ENCODE measurements at regions not wholly inside any gene's neighbourhood (a gene's known extent, or its start where the extent isn't known, plus 50 kb on each side); places are given as distances from the start of the nearest gene placed in this dataset.

DNA sequence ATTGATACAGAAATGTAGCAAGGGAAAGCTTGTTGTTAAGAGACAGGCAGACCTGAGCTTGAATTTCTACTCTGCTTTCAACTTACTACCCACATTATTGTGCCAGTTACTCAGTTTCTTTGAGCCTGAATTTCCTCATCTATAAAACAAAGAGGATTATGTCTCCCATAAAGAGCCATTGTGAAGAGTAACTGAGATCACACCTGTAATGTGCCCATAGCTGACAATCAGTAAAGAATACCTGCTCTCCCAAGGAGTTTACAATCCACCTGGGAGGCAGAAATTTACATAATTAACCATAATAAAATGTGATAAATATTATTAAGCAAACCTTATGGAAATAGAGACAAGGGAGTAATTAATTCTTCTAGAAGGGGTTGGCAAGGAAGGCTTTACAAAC lies 204.9 kb downstream of the EPM2A start:
- no peaks in the 10 kb centered on the region for H3K9me3 Mint-ChIP-seq
- H3K4me3 Mint-ChIP-seq: no peak overlapping the region
- ATAC-seq: no peak
- no peaks in the 10 kb centered on the region for H3K27me3 Mint-ChIP-seq
- no peak overlapping the region for H3K27ac Mint-ChIP-seq
- H3K36me3 Mint-ChIP-seq: no peaks in the 10 kb centered on the region
- no peaks in the 10 kb centered on the region for H3K4me1 Mint-ChIP-seq

DNA sequence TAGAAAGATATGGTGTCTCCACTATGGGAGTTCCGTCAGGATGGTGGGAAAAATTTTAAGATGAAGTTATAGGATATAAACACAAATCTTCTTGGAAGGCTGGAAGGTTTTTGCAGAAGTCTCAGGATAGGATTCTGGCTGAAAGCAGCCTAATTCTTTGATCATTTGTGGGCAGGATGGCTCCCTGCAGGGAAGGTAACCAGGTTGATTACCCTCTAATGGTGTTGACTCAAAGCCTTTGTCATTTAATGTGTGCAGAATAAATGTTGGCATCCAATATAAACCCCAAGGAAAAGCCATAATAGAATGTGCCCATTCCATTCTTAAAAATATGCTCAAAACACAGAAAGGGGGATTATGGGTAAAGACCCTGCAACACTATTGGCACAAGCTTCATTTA lies 204.3 kb downstream of the EPM2A start:
- no peaks in the 10 kb centered on the region for H3K9me3 Mint-ChIP-seq
- no peak for ATAC-seq

DNA sequence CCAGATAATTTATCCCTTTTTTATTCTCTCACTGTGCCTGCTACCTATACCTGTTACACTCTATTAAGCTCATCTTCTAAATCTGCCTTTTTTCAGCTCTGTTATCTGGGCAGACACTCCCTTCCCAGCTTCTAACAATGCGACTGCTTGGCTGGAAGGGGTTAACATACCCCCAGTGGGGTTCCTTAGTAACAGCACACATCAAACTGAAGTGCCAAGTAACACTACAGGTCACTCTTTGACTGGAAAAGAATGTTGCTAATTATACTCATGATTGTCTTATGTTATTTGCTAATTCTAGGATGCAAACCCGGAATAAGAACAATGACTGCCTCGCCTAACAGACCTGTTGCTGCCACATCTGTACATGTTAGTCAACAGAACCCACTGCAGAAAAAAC lies 203.5 kb downstream of the EPM2A start:
- Mint-ChIP-seq H3K4me3 (no peak overlapping the region), H3K27me3 (no peaks in the 10 kb centered on the region), H3K36me3 (no peaks in the 10 kb centered on the region), H3K27ac (no peak overlapping the region), H3K9me3 (no peaks in the 10 kb centered on the region), H3K4me1 (no peaks in the 10 kb centered on the region)
- no peak for ATAC-seq

More for the DNA sequence above, 204.3 kb downstream of the EPM2A start:
- no peaks in the 10 kb centered on the region for H3K36me3 Mint-ChIP-seq
- H3K4me3 Mint-ChIP-seq: no peak overlapping the region
- H3K4me1 Mint-ChIP-seq: no peaks in the 10 kb centered on the region
- no peak overlapping the region for H3K27ac Mint-ChIP-seq
- H3K27me3 Mint-ChIP-seq: no peaks in the 10 kb centered on the region

DNA sequence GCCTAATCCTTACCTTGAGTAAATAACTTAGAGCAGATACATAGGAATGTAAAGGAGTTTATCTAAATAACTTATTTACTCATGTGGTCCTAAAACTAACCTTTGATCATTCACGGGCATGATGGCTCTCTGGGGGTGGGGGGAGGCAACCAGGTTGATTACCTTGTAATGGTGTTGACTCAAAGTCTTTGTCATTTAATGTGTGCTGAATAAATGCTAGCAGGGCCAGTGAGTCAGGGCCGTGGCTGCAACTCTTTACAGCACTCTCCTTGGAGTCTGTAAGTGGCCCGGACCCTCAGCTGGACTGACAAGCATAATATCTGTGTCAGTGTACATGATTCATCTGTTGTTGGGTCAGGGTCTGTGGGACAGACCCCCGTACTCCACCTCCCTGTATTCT lies 203.0 kb downstream of the EPM2A start:
- no peak overlapping the region for H3K4me3 Mint-ChIP-seq
- no peak for ATAC-seq
- no peak overlapping the region for H3K27ac Mint-ChIP-seq
- H3K27me3 Mint-ChIP-seq: no peaks in the 10 kb centered on the region
- no peaks in the 10 kb centered on the region for H3K9me3 Mint-ChIP-seq
- no peaks in the 10 kb centered on the region for H3K4me1 Mint-ChIP-seq
- no peaks in the 10 kb centered on the region for H3K36me3 Mint-ChIP-seq

DNA sequence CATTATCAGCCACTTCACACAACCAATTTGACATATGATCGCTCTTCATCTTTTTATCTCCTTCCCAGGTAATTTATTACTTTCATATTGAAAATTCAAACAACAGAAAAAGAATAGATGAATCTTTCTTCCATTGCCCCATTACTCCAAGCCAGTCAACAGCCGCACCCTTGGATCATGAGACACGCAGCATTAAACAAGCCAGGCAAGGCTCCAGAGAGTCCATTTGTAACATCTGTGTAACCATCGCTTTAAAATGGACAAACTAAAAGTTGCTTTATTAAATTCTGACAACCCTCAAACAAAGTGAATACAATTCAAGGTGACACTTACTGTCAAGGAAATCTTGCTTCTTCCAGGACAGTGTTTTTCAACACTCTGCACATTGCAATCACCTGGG lies 200.3 kb downstream of the EPM2A start:
- no peaks in the 10 kb centered on the region for H3K27me3 Mint-ChIP-seq
- no peak for ATAC-seq
- H3K4me3 Mint-ChIP-seq: no peak overlapping the region
- H3K4me1 Mint-ChIP-seq: no peaks in the 10 kb centered on the region
- no peaks in the 10 kb centered on the region for H3K9me3 Mint-ChIP-seq
- H3K36me3 Mint-ChIP-seq: no peaks in the 10 kb centered on the region
- no peak overlapping the region for H3K27ac Mint-ChIP-seq

DNA sequence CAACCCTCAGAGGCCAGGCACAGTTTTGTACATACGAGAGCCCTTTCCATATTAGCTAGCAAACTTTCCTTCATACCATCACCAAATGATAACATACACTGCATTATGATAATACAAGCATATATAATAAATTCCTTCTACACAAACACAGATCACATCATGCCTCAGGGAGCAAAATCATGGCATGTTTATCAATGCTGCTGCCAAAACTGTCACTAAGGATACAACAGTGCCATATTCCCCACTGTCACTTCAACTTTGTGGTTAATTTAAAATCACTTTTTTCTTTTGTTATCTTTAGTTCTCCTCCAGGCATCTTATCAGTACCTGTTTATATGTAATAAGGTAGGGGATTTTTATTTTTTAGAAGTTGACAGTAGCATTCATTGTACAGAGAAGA lies 196.3 kb downstream of the EPM2A start:
- H3K27ac Mint-ChIP-seq: no peak overlapping the region
- no peaks in the 10 kb centered on the region for H3K4me1 Mint-ChIP-seq
- no peak for ATAC-seq
- H3K36me3 Mint-ChIP-seq: no peaks in the 10 kb centered on the region
- no peaks in the 10 kb centered on the region for H3K27me3 Mint-ChIP-seq
- H3K9me3 Mint-ChIP-seq: no peaks in the 10 kb centered on the region
- no peak overlapping the region for H3K4me3 Mint-ChIP-seq

DNA sequence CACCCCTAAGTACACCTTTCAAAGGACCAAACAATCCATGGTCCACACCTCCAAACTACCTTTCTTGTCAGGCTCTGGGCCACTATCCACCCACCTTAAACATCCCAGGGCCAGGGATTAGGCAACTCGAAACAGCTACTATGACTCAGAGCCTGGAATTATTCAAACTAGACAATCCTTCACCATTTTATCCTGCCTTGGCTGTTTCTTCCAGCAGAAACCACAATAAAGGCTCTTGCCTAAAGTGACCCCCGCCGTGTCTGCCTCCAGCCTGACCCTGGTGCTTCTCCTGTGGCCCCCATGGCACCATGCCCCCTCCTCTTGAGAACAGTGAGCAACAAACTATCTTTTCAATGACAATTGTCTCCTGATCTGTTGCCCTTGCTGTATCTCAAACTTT lies 195.5 kb downstream of the EPM2A start:
- no peaks in the 10 kb centered on the region for H3K36me3 Mint-ChIP-seq
- no peaks in the 10 kb centered on the region for H3K27me3 Mint-ChIP-seq
- H3K4me1 Mint-ChIP-seq: no peaks in the 10 kb centered on the region
- no peaks in the 10 kb centered on the region for H3K9me3 Mint-ChIP-seq
- ATAC-seq: no peak
- no peak overlapping the region for H3K4me3 Mint-ChIP-seq
- no peak overlapping the region for H3K27ac Mint-ChIP-seq

DNA sequence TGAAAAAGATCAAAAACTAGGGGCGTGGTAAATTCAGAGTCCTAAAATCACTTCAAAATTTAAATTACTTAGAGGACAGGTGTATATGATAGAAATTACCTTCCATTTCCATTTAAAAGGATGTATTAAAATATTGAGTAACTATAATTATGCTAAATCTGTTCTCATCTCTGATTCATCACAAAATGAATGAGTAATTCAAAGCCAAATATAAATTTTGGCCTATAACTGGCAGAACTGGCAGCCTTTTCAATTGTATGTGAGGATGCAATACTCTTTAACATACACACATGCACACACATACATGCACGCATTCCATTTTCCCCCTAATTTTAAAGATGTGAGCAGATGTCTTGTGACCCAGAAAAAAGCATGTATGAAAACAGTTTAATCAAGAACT lies 194.6 kb downstream of the EPM2A start:
- ATAC-seq: no peak
- H3K4me1 Mint-ChIP-seq: no peaks in the 10 kb centered on the region
- H3K4me3 Mint-ChIP-seq: no peak overlapping the region
- no peaks in the 10 kb centered on the region for H3K36me3 Mint-ChIP-seq
- H3K27me3 Mint-ChIP-seq: no peaks in the 10 kb centered on the region
- H3K27ac Mint-ChIP-seq: no peak overlapping the region
- no peaks in the 10 kb centered on the region for H3K9me3 Mint-ChIP-seq

DNA sequence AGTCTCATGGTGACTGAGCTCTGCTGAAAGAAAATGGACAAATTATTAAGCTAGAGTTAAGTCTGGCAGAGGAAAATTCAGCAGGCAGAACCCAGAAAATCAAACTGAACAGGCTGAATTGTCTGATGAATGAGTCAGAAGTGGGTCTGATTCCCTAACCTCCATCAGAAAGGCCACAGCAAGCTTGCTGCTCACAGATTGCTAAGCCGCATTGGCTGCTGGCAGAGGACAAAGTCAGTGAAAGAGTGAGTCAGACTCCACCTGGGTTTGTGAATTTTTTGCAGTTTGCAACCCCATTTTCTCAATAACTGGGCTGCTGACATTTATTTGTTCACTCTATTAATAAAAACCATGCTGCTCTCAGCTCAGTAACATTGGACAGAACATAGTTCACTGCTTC lies 191.3 kb downstream of the EPM2A start:
- H3K4me1 Mint-ChIP-seq: no peaks in the 10 kb centered on the region
- H3K27ac Mint-ChIP-seq: no peak overlapping the region
- ATAC-seq: no peak
- H3K27me3 Mint-ChIP-seq: no peaks in the 10 kb centered on the region
- no peaks in the 10 kb centered on the region for H3K9me3 Mint-ChIP-seq
- H3K36me3 Mint-ChIP-seq: no peaks in the 10 kb centered on the region
- H3K4me3 Mint-ChIP-seq: no peak overlapping the region

DNA sequence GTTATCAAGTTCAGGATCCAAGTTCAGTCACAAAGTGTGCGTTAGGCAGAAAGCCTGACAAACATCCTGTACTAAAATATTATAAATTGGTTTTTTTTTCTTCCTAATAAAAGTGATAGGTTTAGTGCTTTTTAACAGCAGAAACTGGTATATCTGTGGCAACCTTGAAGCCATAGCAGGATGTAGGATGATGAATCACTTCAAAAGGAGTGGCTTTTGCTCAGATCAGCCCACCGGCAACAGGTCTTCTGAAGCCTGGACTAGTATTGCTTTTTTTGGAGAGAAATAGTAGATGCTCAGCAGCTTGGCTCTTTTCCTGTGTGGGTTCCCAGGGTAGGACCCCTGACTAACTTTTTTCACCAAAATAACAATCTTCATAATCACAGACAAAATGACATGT lies 190.8 kb downstream of the EPM2A start:
- H3K9me3 Mint-ChIP-seq: no peaks in the 10 kb centered on the region
- H3K36me3 Mint-ChIP-seq: no peaks in the 10 kb centered on the region
- no peak for ATAC-seq
- no peaks in the 10 kb centered on the region for H3K4me1 Mint-ChIP-seq
- H3K27me3 Mint-ChIP-seq: no peaks in the 10 kb centered on the region
- H3K4me3 Mint-ChIP-seq: no peak overlapping the region
- H3K27ac Mint-ChIP-seq: no peak overlapping the region

DNA sequence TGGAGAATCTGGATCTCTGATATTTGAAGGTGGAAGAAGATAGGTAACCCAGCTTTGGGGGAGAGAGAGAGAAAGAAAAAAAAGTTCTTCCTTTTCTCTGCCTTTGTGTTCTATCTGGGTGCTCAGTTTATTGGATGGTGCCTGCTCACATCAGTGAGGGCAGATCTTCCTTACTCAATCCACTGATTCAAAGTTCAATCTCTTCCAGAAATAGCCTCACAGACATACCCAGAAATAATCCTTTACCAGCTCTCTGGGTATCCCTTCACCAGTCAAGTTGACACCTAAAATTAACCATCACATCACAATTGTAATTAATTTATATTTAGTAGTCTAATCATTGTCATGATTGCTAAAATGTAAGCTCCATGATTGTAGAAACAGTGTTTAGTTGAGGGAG lies 189.1 kb downstream of the EPM2A start:
- no peak overlapping the region for H3K4me3 Mint-ChIP-seq
- H3K9me3 Mint-ChIP-seq: no peaks in the 10 kb centered on the region
- no peak for ATAC-seq
- no peaks in the 10 kb centered on the region for H3K27me3 Mint-ChIP-seq
- H3K36me3 Mint-ChIP-seq: no peaks in the 10 kb centered on the region
- no peaks in the 10 kb centered on the region for H3K4me1 Mint-ChIP-seq
- no peak overlapping the region for H3K27ac Mint-ChIP-seq

DNA sequence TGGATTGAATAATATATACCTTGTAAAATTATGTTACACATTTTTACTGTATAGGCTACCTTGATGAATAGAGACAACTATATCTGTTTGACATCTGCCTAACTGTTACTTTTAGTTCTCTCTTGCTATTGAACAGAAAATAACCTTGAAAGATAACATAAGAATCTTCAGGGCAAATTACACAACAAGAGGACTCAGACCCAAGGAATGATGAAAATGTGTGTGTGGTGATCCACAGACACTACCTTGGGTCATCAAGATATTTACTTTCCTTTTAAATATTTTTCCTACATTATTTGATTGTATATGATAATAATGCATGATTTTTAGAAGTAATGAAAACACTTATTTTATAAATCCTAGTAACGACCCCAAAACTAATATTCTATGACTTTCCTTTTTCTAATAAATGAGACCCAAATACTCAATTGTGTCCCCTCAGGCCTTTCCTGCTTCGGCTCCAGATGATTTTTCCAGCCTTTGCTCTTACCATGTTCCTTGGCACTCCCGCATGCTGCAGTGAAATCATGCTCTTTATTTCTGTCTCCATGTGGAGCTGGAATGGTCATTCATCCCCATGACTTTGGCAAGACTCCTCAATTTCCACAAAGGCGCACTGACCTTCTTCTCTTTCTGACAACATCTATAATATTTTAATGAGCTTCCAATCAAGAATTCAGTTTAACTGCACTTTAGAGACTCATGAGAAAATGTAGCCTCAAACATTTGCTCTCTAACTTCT lies 187.6 kb downstream of the EPM2A start:
- Mint-ChIP-seq H3K27me3 (no peaks in the 10 kb centered on the region), H3K27ac (no peak overlapping the region), H3K36me3 (no peaks in the 10 kb centered on the region), H3K4me1 (no peaks in the 10 kb centered on the region), H3K4me3 (no peak overlapping the region), H3K9me3 (no peaks in the 10 kb centered on the region)
- ATAC-seq: no peak

DNA sequence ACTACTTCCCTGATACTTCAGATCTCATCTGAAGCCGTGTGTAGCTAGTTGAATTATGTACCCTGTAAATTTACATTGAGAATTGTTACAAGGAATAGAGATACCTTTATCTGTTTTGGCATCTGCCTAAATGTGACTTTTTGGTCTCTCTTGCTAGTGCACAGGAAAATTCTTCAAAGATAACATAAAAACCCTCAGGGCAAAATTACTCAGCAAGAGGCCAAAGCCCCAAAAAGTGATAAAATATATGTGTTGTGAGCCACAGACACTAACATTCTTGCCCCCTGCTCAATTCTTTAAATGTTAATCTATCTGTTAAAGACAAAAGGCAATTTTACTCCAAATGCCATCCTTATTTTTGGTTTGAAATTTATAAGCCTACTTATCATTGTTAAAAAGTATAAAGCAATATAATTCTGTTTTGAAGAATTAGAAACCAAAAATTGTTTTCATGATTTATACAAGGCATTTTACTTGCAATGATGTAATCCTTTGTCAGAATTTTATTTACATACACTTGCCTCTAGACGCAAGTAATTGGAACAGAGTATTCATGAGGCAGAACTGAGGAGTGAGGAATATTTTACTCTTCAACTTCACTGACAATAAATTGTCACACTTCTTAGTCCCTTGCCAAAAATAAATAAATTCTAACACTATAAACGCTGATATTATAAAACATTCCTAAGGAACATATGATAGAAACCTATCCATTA lies 186.2 kb downstream of the EPM2A start:
- H3K9me3 Mint-ChIP-seq: peaks cover 3% of the 10 kb centered on the region
- no peak for ATAC-seq
- H3K4me1 Mint-ChIP-seq: no peaks in the 10 kb centered on the region
- H3K27me3 Mint-ChIP-seq: no peaks in the 10 kb centered on the region
- H3K27ac Mint-ChIP-seq: no peak overlapping the region
- no peaks in the 10 kb centered on the region for H3K36me3 Mint-ChIP-seq
- no peak overlapping the region for H3K4me3 Mint-ChIP-seq

DNA sequence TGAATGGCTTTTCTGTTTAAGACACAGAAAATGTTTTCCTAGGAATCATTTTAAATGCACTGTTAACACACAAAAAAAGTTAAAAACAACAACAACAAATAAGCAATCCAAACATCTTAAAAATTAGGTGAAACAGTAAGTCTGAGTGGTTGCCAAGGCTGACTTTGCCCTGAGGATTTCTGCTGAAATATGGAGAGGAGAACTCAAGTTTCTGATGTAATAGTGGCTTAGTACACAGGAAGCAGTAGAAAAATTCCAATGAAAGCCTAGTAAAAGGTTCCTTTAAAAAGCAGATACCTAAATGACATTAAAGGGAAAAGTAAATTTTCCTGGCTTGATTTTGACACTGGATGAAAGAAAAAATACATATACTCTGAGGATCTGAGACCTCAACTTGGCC lies 184.2 kb downstream of the EPM2A start:
- no peaks in the 10 kb centered on the region for H3K4me1 Mint-ChIP-seq
- H3K36me3 Mint-ChIP-seq: no peaks in the 10 kb centered on the region
- H3K9me3 Mint-ChIP-seq: peaks cover 3% of the 10 kb centered on the region
- H3K27me3 Mint-ChIP-seq: no peaks in the 10 kb centered on the region
- ATAC-seq: no peak
- H3K27ac Mint-ChIP-seq: no peak overlapping the region
- no peak overlapping the region for H3K4me3 Mint-ChIP-seq

DNA sequence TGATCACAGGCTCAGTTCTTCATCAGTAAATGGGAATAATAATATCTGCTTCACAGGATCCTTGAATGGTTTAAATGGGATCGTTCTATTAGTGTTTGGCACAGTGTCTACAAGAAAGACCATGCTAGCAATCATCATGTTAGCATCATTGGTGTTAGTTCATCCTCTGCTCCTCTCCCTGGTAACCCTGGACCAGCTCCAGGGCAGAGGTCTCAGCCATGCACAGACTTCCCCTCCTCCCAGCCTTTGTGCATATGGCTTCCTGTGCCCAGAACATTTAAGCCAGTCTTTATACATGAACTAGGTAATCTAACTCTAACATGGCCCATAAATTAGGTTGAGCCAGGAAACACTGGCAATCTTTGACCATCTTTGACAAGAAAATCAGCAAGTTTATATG lies 180.2 kb downstream of the EPM2A start:
- Mint-ChIP-seq H3K9me3 (peaks cover 3% of the 10 kb centered on the region), H3K27me3 (peaks cover 8% of the 10 kb centered on the region), H3K36me3 (no peaks in the 10 kb centered on the region), H3K4me1 (no peaks in the 10 kb centered on the region), H3K27ac (no peak overlapping the region), H3K4me3 (no peak overlapping the region)
- ATAC-seq: no peak

DNA sequence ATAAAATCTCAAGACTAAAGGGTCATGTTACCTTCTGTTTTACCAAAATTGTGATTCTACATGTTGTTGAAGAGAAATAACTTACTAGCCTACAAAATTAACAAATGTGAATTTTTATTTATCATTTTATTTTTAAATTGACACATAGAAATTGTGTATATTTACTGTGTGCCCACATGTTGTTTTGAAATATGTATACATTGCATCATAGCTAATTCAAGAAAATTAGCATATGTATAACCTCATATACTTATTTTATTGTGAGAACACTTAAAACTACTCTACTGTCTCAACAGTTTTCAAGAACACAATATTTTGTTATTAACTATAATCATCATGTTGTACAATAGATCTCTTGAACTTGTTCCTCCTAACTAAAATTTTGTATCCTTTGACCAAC lies 177.8 kb downstream of the EPM2A start:
- peaks cover 3% of the 10 kb centered on the region for H3K9me3 Mint-ChIP-seq

More for the DNA sequence above, 177.8 kb downstream of the EPM2A start:
- Mint-ChIP-seq H3K36me3 (no peaks in the 10 kb centered on the region), H3K4me1 (no peaks in the 10 kb centered on the region), H3K27me3 (peaks cover 8% of the 10 kb centered on the region), H3K4me3 (no peak overlapping the region), H3K27ac (no peak overlapping the region)
- no peak for ATAC-seq

Measured in stimulated activated memory B cell treated with anti-CD40 and anti-IgM and Interleukin-4, amounts not matched to agents 10 μg/mL and 1 μg/mL and 100 μg/mL, for 72 hours (primary cell).